Activated T-cell treated with anti-CD3 and anti-CD28 coated beads for 48 hours (primary cell): ENCODE measurements at regions not wholly inside any gene's neighbourhood (a gene's known extent, or its start where the extent isn't known, plus 50 kb on each side); places are given as distances from the start of the nearest gene placed in this dataset.
"Not testable (repeated sequence)": the region's sequence is repeated elsewhere in the genome, so short reads cannot be mapped to it uniquely, and the experiment has no call there.

Source experiments
- DNase-seq: peaks from one replicate; pipeline ENCODE4 v3.0.0-alpha.2; 2020; ENCODE audit warnings: low read depth

DNA sequence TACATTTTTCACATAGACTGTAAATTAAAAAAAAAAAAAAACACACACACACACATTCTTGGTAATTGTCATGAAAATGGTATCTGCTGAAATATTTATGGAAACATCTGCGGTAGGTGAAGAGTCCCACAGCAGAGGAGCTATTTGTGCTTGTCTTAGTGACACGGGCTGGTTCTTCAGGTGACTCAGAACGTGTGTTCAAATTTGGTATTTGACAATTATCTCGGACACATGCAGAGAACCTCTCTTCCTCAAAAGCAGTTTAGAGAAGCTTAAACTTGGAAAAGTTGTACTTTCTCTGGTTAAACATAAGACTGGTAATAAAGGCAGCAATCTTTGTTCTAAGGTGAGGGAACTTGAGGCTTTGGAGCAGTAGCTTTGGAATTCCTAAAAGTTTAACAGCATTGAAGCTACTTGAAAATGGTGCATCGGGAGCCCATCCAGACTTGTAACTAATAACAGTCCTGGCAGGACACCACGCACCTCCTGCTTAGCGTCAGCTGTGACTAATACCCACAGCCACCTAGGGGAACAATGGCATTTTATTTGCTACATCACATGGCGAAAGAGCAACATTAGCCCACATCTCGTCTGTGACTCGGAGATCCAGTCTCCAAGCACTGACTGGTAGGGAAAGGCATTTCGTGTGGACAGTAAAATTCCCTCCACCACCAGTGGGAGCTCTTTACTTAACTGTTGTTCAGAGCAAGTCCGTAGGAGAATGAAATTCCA, 1505.1 kb upstream of the SLC10A2 start:
- DNase-seq: no peak

DNA sequence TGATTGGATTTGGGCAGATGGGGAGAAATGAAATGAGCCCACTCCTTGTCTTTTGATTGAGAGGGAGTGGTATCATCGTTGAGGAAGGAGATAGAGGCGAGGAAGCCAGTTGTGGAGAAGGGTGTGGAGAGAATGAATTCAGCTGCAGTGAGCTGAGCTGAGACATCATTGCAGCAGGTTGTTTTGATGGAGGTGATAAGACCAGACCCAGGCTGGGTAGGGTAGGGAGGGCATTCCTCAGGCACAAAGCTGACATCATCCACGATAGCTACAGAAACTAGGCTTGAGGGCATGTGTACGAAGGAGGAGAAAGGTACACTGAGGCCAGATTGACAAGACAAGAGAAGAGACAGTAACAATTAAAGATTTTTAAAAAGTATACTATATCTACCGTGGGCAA, 1500.9 kb upstream of the SLC10A2 start:
- no peak for DNase-seq

DNA sequence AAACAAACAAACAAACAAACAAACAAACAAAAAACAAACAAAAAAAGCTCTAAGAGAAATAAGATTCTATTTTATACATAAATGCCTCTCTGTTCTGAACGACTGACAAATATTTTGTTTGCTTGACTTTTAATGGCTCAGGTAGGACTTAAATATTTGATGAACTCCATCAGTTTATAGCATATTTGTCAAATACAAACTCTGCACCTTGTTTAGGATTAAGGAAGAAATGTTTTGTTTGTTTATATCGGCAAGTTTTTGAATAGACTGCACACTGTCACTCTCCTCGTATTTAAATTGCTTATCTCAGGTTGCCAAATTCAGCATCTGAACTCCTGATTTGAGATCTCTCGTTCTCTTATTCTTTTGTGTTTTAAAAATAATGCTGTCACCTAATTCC, 1499.7 kb upstream of the SLC10A2 start:
- no peak for DNase-seq

DNA sequence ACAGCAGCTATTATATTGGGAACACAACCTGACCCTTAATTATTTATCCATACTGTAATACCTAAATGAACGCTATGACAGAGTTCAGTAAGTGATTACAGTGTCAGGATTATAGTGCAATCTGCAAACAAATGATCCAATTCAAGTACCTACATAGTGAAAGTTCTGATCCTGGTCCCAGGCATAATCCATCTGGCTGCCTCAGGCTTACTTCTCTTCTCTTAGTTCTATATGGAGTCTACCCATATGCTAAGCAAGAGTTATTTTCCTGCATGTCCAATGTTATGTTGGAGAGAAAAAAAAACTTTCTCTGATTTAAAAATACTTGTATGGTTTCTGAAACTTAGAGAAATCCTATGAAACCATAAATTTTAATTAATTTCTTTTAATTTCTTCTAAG, 1487.7 kb upstream of the SLC10A2 start:
- DNase-seq: no peak

DNA sequence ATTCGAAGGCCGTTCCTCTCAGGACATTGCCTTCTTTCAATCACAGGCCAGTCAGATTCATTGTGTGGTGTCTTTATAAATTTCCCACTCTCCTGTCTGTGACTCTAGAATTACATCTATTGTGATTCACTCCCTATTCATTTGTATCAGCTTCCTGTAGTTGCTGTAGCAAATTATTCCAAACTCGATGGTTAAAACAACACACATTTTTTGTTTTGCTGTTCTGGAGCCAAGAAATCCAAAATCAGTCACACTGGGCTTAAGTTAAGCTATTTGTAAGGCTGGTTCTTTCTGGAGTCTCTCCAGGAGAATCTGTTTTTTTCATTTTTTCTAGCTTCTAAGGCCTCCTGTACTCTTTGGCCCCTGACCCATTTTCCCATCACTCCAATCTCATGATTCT, 1487.0 kb upstream of the SLC10A2 start:
- no peak for DNase-seq

DNA sequence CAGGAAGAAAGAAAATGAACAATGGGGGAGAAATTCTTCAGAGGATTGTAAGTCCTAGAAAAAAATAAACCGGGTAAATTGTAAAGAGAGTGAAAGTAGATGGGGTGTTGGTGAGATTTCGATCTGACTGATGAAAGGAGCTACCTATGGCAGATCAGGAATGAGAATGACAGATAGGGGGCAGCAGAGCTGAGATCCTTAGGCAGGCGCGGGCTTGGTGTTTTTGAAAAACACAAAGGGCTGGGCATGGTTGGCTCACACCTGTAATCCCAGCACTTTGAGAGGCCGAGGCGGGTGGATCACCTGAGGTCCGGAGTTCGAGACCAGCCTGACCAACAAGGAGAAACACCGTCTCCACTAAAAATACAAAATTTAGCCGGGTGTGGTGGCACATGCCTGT, 1468.6 kb upstream of the SLC10A2 start:
- no peak for DNase-seq

DNA sequence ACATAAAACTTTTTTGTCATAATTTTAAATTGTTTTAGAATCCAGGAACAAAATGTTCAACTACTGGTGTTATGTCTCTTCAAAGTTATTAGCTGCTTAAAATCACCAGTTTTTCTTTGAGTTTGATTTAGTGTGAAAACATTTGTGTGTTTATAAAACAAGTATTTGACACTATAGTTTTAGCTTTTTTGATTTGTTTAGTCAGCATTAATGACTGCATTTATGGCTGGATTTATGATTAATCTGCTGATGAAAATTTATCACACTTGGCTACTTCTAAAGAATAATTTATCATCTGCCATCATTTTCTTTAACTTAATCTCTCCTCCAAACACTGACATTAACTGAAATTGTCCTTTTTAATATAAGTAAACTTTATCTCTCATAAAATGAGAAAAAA, 1465.9 kb upstream of the SLC10A2 start:
- no peak for DNase-seq

DNA sequence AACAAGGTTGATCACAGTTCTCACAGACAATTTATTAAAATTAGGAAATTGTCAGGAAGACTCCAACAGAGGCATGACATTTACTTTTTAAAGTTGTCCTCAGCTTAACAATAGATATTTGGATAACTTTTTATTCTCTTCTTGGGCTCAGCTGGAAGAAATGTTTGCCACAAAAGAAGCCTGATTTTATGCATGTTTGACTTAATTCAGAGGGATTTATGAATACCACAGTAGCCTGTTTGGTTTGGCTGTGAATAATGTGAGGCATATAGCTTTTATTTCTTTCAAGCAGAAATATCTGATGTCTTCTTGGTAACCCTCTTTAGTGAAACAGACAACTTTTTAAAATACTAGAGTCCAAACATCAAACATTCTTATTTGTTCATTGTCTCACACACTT, 1464.5 kb upstream of the SLC10A2 start:
- DNase-seq: no peak

DNA sequence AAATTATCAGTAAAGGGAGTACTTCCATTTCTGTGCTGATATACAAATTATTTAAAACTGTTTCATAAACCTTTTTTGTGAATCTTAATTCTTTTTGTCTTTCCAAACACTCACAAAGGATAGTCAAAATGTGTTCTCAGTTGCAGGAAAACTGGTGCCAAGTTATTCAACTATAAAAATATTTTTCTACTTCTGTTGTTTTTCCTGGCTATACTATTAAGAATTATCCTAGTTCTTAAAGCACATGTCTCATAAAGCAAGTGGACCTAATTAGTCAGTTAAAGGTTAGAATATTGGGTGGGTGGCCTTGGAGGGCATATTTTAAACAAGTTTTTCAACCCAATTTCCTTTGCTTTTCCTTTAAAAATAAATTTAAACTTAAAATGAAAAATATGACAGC, 1460.3 kb upstream of the SLC10A2 start:
- DNase-seq: no peak

DNA sequence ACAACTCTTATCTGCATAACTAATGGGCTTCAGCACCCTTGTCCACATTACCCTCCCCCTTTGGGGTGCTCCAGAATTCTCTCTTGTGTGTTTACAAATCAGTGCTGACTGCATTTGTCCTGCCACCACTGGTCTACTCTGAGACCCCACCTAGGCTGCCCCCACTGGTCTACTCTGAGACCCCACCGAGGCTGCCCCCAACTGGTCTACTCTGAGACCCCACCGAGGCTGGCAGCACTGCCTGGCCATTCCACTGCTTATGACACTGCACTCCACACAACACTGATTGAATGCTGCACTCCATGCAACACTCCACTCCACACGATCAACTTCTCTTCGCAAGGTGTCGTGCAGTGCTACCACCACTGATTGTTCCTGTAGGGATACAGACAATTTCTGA, 1459.2 kb upstream of the SLC10A2 start:
- no peak for DNase-seq

DNA sequence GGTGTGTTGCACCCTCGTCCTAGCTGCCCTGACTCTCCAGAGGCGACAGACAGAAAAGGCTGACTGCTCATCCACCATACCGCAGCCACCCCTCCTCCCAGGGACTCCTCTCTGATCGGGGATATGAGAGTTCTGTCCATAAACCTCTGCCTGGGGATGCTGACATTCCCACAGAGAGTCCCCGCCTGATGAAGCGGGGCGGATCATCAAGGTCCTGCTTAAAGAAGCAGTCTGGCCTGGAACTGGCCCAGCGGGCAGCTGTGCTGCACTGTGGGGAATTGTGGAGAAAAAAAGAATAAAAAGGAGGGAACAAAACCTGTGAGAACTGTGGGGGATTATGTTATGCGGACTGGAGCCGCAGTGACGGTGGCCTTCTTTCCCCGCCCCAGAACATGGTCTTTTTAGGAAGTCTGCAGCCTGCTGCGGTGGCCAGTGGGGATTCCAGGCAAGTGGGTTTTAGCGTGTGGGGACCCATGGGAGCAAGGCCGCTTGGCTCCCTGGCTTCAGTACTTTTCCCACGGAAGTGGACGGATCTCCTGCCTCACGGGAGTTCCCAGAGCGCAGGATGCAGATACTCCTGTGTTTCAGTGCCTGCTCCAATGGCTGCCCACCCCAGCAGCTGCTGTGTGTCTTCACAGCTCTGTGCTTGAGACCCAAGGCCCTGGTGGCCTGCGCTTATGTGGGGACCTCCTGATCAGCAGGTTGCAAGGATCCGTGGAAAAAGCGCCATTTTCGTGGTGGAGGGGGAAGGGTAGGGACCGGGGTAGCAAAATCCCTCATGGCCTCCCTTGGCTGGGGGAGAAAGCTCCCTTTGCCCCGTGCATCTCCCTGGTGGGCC, 1456.2 kb upstream of the SLC10A2 start:
- no peak for DNase-seq

DNA sequence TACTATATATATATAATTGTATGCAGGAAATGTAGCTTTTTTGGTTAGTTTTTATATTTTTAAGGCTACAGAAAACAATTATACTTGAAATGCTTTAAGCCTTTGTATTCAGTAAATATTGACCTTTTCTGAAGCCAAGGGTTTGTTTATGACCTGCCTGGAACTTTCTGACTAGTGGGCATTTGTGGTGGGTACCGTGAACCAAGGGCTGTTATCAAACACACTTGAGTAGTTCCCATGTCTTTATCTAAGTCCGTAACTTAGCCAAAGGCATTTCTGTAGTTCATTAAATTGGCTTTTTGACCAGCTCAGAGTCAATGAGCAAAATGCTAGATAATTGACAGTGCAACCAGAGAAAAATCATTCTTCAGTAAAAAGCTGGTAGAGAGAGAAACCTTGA, 1444.2 kb upstream of the SLC10A2 start:
- no peak for DNase-seq

DNA sequence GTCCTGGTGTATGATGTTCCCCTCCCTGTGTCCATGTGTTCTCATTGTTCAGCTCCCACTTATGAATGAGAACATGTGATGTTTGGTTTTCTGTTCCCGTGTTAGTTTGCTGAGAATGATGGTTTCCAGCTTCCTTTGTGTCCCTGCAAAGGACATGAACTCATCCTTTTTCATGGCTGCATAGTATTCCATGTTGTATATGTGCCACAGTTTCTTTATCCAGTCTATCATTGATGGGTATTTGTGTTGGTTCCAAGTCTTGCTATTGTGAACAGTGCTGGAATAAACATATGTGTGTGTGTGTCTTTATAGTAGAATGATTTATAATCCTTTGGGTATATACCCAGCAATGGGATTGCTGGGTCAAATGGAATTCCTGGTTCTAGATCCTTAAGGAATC, 1427.3 kb upstream of the SLC10A2 start:
- not testable (repeated sequence) for DNase-seq

DNA sequence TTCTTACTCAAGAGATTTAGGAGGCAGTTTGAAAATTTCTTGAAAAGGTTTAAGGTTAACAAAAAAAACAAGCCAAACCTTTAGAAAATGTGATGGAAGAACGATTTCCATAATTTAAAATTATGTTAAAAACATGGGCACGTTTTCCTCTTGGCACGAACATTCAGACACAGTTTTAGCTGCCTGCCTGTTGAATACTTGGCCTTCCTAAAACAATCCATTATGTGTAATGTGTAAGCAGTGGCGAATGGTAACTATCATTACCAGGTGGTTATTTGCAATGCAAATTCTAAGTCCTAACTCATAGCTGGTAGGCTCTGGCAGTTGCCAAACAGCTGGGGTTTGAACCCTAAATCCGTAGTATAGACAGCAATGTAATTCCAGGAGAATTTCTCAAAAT, 1425.7 kb upstream of the SLC10A2 start:
- DNase-seq: no peak

DNA sequence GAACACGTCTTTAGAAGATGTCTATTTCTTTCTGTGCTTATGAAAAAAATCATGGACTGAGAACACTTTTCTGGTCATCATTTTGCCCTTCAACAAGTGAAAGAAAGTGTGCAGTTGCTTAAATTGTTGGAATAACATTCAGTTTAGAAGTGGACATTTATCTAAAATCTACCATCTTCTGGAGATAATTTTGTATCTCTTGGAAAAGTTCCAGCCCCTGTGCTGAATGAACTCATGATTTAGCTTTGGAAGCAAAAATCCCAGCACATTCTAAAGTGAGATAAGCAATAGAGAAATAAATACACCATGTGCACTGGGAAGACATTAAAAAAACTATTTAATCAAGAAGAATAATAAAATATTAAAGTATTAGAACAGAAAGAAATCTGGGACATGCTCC, 1420.8 kb upstream of the SLC10A2 start:
- no peak for DNase-seq

DNA sequence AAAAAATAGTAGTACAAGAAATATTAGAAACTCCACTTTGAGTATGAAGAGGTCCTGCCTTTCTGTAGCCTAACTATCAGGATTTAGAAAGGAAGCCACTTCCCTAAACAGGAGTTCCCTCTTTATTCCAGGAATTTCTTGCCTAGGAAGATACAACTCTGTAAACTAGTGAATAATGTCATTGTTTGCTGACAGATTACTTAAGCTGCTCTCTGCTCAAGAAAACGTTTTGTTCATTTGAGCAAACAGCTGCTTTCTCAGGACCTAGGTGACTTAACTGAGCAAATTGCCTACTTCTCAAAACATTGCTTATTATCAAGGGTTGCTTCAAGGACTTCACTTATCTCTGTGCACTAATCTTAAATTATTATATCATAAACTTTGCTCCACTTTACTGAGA, 1419.4 kb upstream of the SLC10A2 start:
- DNase-seq: no peak

DNA sequence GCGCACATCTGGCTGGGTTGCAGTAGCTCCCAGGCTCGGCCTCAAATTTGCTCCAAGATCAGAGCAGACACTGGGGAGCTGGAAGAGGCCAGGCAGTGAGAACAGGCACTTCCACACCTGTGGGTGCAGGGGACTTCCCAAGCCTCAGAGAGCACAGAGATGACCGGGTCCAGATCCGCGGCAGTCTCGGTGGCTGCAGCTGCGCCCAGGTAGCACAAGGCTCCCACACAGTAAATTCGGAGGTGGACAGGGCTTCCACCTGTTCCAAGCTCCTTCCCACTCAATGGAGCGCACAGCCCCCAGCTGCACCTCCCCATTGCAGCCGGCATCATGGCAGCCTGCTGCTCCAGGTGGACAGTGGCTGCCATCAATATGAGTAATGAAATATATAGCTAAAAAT, 1417.4 kb upstream of the SLC10A2 start:
- no peak for DNase-seq

DNA sequence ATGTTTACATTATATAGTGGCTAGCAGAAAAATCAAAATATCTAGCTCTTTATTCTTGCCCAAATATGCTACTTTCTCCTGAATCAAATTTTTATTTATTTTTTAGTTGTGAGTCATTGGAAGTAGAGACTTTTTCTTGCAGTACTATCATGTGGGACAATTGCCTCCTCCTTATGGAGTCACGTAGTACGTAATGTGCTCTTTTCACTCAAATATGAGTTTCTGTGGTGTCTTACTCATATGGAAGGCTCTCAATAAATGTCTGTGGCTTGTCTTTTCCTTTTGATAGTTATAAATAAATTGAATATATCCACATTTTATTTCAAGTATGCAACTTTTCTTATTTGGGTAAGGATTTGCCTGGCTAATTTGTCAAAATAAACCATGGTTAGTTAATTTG, 1411.0 kb upstream of the SLC10A2 start:
- no peak for DNase-seq

DNA sequence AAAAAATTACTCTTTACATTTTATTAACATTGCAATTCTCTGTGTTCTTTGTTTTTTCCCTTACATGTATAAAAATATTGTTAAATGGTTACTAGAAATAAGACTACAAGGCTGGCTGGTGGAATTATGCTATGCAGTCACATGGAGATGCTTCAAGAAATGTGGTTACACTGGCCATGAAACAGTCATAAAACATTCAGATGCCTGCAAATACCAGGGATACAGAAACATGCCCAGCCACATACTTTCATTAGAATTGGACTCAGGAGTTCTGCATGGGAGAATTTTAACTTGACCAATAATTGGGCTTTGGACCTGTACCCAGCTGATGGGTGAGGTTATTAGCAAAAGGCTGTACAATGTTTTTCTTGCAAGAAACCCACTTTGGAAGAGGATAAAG, 1407.7 kb upstream of the SLC10A2 start:
- DNase-seq: no peak

DNA sequence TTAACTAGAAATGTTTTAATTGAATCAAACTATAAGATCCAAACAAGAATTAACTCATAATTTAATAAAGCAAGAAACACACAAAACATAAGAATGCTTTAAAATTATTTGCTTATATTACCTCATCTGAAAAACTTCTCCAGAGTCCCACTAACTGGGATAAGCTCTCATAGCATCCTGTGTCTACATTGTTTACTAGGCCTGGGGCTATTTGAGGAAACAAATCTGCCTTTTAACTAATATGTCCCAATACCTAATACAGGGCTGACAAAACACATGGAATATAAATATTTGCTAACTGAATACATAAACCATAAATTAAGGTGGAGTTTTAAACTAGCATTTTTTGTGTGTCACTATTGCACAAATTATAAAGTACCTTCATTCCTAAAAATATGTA, 1399.8 kb upstream of the SLC10A2 start:
- no peak for DNase-seq

DNA sequence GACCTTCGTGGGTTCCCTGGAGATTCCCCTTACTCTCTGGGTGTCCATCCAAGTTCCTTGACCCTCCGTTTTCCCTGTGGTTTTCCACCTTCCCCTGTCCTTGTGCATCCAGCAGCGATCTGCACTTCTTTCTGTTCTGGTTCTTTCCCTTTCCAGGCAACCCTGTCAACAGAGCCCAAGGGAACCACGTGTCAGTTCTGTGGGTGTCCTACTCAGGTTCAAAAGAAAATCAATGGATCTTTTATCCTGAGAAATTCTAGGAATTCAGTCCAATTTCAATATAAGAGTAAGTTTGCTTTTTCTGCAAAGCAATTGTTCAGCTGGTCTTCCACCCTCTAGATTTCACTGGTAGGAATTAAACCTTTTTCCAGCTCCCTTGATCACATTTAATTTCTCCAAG, 1394.8 kb upstream of the SLC10A2 start:
- DNase-seq: no peak

DNA sequence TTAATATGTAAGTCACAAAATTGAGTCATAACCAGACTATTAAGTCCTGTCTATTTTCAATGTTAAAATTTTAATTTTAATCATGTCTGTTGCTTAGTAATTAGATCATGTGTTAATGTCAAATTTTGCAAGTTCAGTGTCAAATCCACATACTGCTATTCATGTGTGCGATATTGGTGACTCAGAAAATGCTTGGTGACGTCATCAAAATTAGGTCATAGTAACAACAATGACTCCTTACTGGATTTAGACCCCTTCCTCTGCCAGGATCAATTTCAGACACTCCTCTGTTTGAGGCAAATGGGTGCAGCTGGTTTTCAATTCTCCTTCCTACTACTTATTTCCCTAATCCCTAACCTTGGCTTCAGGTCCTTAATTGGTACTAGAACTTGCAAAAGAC, 1394.3 kb upstream of the SLC10A2 start:
- no peak for DNase-seq

DNA sequence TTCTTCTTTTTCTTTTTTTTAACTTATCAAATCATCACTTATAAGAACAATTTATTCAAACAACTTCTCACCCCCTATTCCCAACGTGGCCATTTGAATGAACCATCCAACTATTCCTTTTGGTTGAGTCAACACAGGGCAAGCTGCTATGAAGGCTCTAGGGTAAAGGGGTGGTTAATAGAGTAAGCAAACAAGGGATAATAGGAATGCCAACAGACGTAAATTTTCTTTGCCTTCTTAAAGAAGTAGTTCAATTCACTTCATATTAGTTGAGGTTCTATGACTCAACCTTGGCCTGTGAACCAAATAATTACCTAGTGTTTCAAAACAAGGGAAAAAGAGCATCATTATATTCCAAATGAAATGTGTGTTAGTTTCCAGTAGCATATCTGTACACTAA, 1383.8 kb upstream of the SLC10A2 start:
- no peak for DNase-seq

DNA sequence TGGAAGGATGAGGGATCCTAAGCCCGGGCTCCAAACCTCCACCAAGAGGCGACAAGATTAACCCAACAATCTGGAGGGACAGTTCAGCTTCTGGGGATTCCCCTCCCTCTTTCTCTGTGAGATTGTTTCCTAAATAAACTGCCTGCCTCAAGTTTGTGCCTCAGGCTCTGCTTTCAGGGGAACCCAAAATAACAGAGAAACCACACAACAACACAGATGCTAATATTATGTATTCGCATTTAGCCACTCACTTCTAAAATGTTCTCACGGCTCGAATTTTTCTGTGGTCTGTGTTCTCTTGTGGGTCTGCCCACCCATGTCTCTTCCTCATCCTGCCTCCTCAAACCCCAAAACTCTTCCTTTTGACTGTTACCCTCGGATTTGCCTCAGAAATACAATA, 1381.1 kb upstream of the SLC10A2 start:
- no peak for DNase-seq
